ENCODE measurements at regions not wholly inside any gene's neighbourhood (a gene's known extent, or its start where the extent isn't known, plus 50 kb on each side); places are given as distances from the start of the nearest gene placed in this dataset.

DNA sequence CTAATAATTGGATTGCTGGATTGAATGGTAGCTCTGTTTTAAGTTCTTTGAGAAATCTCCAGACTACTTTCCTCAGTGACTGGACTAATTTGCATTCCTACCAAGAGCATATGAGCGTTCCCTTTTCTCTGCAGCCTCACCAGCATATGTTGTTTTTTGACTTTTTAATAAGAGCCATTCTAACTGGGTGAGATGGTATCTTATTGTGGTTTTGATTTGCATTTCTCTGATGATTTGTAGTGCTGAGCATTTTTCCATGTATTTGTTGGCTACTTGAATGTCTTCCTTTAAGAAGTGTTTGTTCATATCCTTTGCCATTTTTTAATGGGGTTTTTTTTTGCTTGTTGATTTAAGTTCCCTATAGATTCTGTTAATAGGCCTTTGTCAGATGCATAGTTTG lies 94.7 kb upstream of the AHI1 start:
- WGBS, 2 donors: 73 to 82% methylated on average over 1 of the region's 1 CpG
- Histone ChIP-seq H3K27ac (no peak overlapping the region), H3K4me1 (no peaks in the 10 kb centered on the region), H3K4me3 (no peak overlapping the region), H3K27me3 (no peaks in the 10 kb centered on the region), H3K9me3 (no peaks in the 10 kb centered on the region), H3K36me3 (replicated peaks in 1 of 2; ENCODE audit: insufficient read depth in 1 of 2, low read depth in 2 of 2) (no peaks in the 10 kb centered on the region)
- TF ChIP-seq POLR2A (IDR thresholded peaks at IDR 0.05) (no peak), CTCF (IDR thresholded peaks at IDR 0.05) (no peak)
- intact Hi-C loops (cut with DNase I): no loop called here
- DNase-seq (no peak), ATAC-seq (no peak)

DNA sequence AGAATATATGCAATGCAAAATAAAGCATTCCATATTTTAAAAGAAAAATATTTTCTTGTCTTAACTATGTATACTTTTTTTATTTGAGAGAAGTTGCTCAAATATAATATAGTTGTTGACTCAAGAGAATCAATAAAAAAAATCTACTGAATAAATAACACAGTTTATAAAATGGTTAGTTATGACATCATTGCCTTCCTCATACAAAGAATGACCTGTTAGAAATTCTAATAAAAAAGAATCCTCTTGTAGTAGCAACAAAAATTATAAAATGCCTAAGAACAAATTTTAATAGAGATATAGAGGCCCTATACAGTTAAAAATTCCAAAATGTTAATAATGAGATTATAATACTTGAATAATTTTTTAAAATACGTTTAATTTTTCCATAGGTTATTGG lies 96.5 kb upstream of the AHI1 start:
- no peaks in the 10 kb centered on the region for H3K4me1 ChIP-seq
- H3K36me3 ChIP-seq (replicated peaks in 1 of 2; ENCODE audit: insufficient read depth in 1 of 2, low read depth in 2 of 2): no peaks in the 10 kb centered on the region
- H3K4me3 ChIP-seq: no peak overlapping the region
- WGBS, 2 donors: 90 to 94% methylated on average over 1 of the region's 1 CpG
- no peak overlapping the region for H3K27ac ChIP-seq
- H3K9me3 ChIP-seq: no peaks in the 10 kb centered on the region
- TF ChIP-seq CTCF (IDR thresholded peaks at IDR 0.05): no peak
- no peak for TF ChIP-seq POLR2A (IDR thresholded peaks at IDR 0.05)
- intact Hi-C loops (cut with DNase I): no loop called here
- DNase-seq (no peak), ATAC-seq (no peak)
- no peaks in the 10 kb centered on the region for H3K27me3 ChIP-seq

- Histone ChIP-seq H3K4me3 (no peak overlapping the region), H3K9me3 (no peaks in the 10 kb centered on the region), H3K27me3 (no peaks in the 10 kb centered on the region), H3K36me3 (replicated peaks in 1 of 2; ENCODE audit: insufficient read depth in 1 of 2, low read depth in 2 of 2) (no peaks in the 10 kb centered on the region), H3K27ac (no peak overlapping the region), H3K4me1 (no peaks in the 10 kb centered on the region)
- ATAC-seq (no peak), DNase-seq (peak in 1 of 4 donors; percentile 22)
- TF ChIP-seq CTCF (IDR thresholded peaks at IDR 0.05) (no peak), POLR2A (IDR thresholded peaks at IDR 0.05) (no peak)
- 79 to 91% methylated on average over 5 of the region's 5 CpGs for WGBS, 2 donors
- intact Hi-C loops (cut with DNase I): no loop called here
Observed at GRCh38 chr6:135600086-135600702, 102.7 kb upstream of the AHI1 start.

GRCh38 chr6:135600931-135601330 lies 103.4 kb upstream of the AHI1 start:
- no peaks in the 10 kb centered on the region for H3K36me3 ChIP-seq (replicated peaks in 1 of 2; ENCODE audit: insufficient read depth in 1 of 2, low read depth in 2 of 2)
- no peaks in the 10 kb centered on the region for H3K4me1 ChIP-seq
- no peak overlapping the region for H3K4me3 ChIP-seq
- 88% methylated on average over 4 of the region's 4 CpGs for WGBS, 2 donors
- ATAC-seq (no peak), DNase-seq (no peak)
- no peak overlapping the region for H3K27ac ChIP-seq
- no peak for TF ChIP-seq CTCF (IDR thresholded peaks at IDR 0.05)
- TF ChIP-seq POLR2A (IDR thresholded peaks at IDR 0.05): no peak
- intact Hi-C loops (cut with DNase I): no loop called here
- no peaks in the 10 kb centered on the region for H3K27me3 ChIP-seq
- no peaks in the 10 kb centered on the region for H3K9me3 ChIP-seq

- no peaks in the 10 kb centered on the region for H3K36me3 ChIP-seq (replicated peaks in 1 of 2; ENCODE audit: insufficient read depth in 1 of 2, low read depth in 2 of 2)
- no peak for DNase-seq
- no peak overlapping the region for H3K4me3 ChIP-seq
- H3K27me3 ChIP-seq: no peaks in the 10 kb centered on the region
- no peaks in the 10 kb centered on the region for H3K9me3 ChIP-seq
- TF ChIP-seq CTCF (IDR thresholded peaks at IDR 0.05) (no peak), POLR2A (IDR thresholded peaks at IDR 0.05) (no peak)
- ATAC-seq: no peak
- H3K4me1 ChIP-seq: no peaks in the 10 kb centered on the region
- H3K27ac ChIP-seq: no peak overlapping the region
- intact Hi-C loops (cut with DNase I): no loop called here
Observed at GRCh38 chr6:135601857-135602256, 104.3 kb upstream of the AHI1 start.

Data from body of pancreas (tissue), 4 donors.